GM12872 (cell line): ENCODE measurements at regions not wholly inside any gene's neighbourhood (a gene's known extent, or its start where the extent isn't known, plus 50 kb on each side); places are given as distances from the start of the nearest gene placed in this dataset.

Source experiments
- TF ChIP-seq, protein P1 (sequence below): IDR thresholded peaks from 3 replicates; pipeline ENCODE4 v1.5.1; 2011; ENCODE audit warnings: low read depth, mild to moderate bottlenecking, low read length, moderate library complexity; ENCODE audit not compliant: insufficient read depth

DNA sequence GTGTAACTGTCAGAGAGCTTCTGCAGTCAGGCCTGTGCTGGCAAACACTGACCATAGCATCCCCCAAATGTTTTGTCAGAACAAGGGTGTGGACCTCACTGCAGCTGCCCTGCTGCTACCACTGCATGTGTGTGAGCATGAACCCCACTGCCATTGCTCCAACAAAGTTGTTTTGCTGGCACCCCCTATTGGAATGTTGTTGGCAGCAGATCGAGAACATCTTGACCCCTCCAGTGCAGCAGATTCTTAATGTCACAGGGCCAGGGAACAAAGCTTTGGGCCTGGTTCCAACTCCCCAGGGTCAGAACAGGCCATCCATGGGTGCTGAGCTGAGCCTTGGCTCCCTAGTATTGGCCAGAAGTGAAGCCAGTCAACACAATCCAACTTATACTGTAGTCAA, 1537.4 kb downstream of the NCAM2 start:
- TF ChIP-seq, protein P1, sequence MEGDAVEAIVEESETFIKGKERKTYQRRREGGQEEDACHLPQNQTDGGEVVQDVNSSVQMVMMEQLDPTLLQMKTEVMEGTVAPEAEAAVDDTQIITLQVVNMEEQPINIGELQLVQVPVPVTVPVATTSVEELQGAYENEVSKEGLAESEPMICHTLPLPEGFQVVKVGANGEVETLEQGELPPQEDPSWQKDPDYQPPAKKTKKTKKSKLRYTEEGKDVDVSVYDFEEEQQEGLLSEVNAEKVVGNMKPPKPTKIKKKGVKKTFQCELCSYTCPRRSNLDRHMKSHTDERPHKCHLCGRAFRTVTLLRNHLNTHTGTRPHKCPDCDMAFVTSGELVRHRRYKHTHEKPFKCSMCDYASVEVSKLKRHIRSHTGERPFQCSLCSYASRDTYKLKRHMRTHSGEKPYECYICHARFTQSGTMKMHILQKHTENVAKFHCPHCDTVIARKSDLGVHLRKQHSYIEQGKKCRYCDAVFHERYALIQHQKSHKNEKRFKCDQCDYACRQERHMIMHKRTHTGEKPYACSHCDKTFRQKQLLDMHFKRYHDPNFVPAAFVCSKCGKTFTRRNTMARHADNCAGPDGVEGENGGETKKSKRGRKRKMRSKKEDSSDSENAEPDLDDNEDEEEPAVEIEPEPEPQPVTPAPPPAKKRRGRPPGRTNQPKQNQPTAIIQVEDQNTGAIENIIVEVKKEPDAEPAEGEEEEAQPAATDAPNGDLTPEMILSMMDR: no peak

DNA sequence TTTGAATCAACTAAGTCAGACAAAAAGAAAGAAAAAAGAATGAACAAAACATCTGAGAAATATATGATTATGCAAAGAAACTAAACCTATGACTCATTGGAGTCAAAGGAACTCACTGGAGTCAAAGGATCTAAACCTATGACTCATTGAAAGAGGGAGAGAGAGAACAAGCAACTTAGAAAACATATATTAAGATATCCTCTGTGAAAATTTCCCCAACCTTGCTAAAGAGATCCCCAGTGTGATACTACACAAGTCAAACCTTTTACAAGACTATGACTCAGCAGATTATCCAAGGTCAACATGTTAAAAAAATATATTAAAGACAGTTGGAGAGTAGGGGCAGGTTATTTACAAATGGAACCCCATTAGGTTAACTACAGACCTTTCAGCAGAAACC, 1538.3 kb downstream of the NCAM2 start:
- TF ChIP-seq, protein P1: no peak

DNA sequence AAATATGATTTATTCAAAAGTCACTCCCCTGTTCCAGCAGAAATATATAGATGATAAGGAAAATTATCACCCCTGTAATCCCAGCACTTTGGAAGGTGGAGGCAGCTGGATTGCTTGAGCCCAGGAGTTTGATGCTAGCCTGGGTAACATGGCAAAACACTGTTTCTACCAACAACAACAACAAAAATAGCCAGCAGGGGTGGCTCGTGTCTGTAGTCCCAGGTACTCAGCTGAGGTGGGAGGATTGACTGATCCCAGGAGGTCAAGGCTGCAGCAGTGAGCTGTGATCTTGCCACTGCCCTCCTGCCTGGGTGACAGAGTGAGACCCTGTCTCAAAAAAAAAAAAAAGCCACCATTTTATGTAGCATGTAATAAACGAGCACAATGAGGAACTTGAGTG, 1546.5 kb downstream of the NCAM2 start:
- TF ChIP-seq, protein P1: no peak

DNA sequence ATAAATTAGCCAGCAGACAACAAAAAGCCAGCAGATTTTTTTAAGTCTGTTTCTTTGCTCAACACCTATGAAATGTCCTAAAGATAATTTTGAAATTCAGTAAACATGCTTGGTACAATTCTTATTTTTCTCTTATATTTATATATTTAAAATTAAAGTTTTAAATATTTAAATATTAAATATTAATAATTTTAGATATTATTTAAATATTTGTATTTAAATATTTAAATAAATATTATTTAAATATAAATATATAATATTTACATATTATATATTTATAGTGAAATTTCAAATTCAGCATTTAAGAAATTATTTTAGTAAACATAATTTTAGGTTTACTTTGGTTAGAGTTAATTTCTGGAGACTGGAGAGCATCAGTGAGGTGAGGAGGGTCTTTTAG, 1554.2 kb downstream of the NCAM2 start:
- TF ChIP-seq, protein P1: no peak

DNA sequence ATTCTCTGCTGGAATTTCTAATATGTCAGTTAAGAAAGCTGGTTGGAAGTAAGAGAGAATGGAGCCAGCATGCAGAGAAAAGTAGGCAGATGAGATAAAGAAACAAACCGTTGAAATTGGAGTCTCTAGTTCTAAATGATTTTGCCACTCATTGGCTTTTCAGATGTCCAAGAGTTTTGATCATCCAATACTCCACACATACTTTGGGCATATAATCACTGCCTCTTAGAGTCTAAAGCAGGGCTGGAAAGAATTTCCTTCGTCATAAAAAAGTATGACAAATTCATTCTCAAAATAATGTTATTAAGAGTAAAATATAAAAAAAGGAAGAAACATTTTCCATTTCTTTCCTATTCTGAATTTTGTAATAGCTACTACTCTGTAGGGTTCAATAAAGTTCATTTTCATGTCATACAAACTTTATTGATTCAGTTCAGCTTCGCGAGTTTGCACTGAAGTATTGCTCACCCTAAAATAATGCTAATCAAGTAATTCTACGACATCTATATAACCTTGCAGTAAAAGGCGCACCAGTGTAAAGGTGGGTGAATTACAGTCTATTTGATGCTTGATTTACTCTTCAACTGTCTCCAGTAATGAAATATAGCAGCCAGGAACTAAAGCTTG, 1556.6 kb downstream of the NCAM2 start:
- TF ChIP-seq, protein P1: no peak

DNA sequence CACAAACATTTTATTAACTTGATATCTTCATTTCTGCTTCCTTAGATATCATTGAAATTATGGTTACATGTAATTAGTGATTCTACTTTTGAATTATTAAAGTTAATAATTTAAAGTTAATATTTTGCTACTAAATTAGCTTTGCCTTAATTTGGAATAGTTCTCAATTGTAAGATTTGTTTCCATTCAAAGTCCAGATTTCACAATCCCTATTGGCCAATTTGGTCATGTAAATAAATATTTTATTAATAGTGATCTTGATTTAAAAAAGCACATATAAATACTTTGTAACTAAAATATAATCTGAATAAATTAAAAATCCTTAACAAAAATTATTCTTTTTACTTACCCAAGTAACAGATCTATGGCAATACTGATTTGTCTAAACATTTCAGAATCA, 1558.6 kb downstream of the NCAM2 start:
- TF ChIP-seq, protein P1: no peak

DNA sequence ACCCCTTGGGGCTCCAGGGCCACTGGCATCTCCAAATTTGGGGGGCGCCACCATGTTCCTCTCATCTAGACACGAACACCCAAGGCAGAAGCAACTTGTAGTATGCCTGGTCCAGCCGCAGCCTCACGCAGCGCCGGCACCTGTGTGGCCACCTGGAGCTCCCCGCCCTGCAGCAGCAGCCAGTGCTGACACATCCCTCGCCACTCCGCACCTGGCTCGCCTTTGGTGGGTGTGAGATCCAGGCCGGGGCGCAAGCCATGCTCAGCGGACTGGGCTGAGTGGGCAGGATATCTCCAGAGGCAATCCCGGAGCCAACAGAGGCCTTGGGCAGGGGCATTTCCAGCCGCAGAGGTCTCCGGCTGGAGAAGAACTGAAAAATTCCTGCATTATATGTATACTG, 1563.7 kb downstream of the NCAM2 start:
- TF ChIP-seq, protein P1: no peak
